ENCODE measurements at regions not wholly inside any gene's neighbourhood (a gene's known extent, or its start where the extent isn't known, plus 50 kb on each side); places are given as distances from the start of the nearest gene placed in this dataset.

DNA sequence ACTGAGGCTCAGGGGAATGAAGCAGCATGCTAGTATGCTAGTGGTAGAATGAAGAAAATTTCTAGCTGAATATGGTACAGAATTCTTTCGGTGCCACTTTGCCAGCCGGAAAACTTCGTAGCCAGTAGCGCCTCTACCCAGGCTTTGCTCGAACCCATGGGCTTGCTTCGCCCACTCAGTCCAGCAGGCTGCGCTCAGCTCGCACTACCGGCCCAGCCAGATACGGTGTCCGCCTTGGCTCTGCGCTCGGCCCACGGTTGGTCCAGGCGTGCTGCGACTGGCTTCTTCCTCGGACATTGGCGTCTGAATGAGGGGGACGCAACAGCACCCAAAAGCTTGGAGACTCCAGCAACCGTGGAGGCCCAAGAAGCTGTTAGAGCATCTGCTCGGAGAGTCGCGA, 372.5 kb upstream of the CDH8 start:
- no peak for DNase-seq (ENCODE audit: low read depth, low spot score)

DNA sequence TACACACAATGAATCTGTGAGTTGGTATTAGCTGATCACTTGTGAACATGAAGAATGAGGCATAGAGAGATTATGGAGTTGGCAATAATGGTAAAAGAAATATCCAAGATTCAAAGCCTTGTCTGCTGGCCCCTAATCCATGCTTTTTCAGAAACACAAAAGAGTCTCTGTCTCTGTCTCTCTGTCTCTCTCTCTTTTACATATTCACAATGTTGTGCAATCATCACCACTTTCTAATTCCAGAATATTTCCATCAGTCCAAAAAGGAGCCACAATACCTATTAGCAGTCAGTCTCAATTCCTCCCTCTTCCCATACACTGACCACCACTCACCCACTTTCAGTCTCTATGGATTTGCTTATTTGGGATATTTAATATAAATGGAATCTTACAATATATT, 370.1 kb upstream of the CDH8 start:
- DNase-seq (ENCODE audit: low read depth, low spot score) = no peak

DNA sequence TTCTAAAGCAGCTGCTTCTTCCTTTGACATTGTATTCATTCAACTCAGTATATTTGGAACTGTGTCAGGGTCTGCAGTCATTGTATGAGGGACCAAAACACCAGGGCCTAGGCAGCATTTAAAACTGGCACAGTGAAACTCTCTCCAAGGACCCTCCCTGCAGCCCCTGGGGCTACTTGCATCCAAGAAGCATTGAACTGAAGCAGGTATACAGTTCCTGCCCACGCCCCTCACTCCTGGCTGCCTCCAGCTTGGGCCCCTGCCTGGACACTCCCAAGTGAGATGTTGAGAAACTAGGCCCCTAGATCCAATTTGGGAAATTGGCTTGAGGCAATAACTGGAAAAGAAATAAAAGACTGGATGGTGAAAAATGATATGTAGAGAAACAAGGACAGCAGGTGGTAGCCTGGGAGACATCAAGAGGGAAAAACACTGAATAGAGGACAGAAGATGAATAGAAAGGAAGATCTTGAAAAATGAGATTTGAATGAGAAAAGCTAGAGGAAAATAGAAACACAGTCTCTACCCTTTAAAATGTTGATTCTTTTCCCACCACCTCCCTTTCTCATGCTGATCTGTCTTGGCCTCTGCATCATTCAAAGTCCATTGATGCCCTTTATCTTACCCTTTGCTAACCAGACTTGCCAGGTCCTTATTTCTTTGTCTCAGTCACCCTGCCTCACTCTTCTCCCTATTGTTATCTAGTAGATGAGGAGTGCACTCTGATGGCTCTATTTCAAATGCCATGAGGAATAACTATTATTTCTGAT, 368.8 kb upstream of the CDH8 start:
- no peak for DNase-seq (ENCODE audit: low read depth, low spot score)

DNA sequence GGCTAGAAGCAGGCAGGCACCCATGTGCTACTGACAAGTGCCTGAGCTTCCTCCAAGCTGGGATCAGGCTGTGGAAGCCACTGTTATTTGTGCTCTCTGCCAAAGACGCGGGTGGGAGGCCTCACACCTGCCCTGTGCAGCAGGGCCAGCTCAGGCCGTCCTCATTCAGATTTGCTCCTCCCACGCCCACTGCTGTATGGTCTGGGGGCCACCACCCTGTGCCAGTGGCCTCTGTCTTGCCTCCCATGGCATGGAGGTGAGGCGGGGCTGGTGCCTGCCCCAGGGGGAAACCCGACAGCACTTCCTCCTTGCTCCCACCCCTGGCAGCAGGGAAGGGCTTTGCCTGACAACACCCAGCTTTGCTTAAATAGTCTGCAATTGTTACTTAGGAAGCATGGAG, 356.5 kb upstream of the CDH8 start:
- no peak for DNase-seq (ENCODE audit: low read depth, low spot score)

DNA sequence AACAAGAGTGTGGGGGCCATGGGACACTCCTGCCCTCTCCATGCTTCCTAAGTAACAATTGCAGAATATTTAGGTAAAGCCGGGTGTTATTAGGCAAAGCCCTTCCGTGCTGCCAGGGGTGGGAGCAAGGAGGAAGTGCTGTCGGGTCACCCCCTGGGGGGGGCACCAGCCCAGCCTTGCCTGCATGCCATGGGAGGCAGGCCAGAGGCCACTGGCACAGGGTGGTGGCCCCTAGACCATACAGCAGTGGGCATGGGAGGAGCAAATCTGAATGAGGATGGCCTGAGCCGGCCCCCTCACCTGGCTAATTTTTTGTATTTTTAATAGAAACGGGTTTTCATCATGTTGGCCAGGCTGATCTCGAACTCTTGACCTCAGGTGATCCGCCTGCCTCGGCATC, 355.7 kb upstream of the CDH8 start:
- no peak for DNase-seq (ENCODE audit: low read depth, low spot score)

DNA sequence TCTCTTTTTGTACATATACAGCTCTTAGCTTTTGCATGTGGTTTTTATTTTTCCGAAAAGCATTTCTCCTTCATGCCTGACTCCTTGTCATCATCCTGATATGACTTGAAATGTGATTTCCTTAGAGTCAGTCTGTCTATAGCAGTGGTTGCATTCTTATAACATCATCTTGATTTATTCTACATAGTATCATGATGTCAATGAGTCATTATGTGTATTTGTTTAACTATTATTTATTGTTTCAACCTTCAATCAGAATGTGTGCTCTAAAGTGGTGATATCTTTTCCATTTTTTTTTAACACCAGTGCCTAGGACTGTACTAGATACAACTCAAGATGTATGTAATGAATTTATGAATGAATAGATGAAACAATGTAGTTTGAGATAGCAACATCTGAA, 354.9 kb upstream of the CDH8 start:
- DNase-seq (ENCODE audit: low read depth, low spot score) = no peak

DNA sequence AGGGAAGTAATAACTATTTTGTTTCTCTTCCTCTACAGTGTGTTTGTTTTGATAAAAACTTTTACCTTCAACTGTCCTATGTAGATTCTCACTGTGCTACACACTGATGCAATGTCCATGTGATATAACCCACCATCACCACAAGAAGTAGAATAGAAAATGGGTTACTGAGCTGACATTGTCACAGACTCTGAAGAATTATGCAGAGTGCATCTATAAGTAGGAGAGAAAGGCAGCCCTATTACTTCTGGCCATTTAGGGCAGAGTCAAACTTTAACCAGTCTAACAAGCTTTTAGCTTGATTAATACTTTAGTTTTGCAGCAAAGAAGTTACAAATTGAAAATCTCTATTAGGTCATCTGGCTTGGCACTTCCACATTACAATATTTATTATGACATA, 354.0 kb upstream of the CDH8 start:
- DNase-seq (ENCODE audit: low read depth, low spot score) = no peak

DNA sequence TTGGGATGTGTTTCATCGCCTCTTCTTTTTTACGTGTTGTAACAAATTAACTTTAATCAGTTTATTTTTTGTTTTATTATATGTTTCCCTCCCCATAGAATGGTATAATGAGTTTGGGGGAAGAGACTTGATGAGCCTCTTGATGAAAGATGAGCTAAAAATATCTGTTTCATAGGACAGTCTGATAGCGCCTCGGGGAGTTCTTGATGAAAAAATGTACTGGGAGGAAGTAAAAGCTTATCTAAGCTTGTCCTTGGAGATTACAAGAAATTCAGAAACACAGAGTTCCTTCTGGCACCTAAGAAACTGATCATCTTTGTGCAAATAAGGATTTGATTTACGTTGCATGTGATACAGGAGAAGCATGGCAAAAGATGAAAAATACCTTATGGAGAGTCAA, 350.2 kb upstream of the CDH8 start:
- no peak for DNase-seq (ENCODE audit: low read depth, low spot score)

DNA sequence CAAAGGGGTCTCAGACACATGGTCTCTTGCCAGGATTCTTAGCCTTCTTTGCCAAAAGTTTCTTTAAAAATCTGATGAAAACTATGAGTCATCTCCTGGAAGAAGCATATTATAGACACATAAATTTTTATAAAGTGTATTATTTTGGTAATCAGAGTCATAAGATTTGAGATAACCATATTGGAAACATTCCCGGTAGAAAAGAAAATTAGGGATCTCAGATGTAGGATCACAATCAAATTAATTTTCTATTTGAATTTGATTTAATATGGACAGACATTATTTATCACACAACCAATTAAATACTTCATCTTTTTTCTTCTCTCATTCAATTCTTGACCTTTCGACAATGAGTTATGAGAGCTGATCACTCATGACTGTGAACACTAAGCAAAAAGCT, 347.7 kb upstream of the CDH8 start:
- DNase-seq (ENCODE audit: low read depth, low spot score) = no peak

DNA sequence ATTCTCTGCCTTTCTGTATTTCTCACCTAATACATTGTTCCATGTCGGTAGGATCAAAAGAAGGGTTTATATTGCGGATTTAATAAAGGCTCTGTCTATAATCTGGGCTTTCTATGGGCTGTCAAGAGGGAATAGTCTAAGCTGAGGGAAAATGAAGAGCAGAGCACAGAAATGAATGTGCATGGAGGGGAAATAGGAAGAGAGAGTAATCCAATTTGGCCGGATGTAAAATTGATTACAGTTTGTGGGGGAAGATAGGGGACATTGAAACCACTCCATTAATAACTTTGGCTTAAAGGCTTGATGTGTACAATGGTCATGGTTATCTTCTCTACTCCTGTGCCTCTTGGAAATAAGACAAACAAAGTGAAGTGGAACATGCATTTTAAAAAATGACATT, 334.2 kb upstream of the CDH8 start:
- DNase-seq (ENCODE audit: low read depth, low spot score) = no peak

DNA sequence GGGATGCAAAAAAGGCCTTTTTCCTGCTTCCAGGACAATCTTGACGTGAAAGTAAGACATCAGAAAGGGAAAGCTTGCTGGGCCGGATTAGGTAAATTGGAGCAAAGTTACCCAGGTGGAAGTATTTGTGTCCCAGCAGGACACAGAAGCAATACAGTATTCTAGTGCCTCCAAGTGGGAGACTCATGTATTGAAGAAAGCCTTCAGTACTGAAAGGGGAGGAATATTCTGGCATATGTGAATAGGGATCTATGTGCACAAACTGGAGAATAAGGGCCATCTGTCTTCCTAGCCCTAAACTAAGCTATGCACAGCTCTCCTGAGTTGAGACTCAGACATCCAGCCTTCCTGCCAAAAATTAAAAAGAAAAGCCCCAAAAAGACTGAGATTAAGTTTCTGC, 327.3 kb upstream of the CDH8 start:
- DNase-seq (ENCODE audit: low read depth, low spot score) = no peak

DNA sequence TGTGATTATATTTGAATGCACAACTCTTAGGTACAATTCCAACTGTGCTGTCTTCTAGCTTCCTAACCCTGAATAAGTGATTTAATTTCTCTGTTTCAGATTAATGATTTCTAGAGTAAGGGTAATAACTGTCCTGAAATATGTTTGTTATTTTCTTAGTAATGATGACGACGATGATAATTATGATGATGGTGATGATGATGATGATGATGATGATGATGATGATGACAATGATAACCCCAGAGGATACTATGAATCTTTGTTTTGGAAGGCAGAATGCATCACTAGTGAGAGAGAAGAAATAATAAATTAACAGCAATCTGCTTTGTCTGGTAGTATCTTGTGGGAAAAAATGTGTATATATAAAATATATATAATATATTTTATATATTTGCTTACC, 317.1 kb upstream of the CDH8 start:
- DNase-seq (ENCODE audit: low read depth, low spot score) = no peak

DNA sequence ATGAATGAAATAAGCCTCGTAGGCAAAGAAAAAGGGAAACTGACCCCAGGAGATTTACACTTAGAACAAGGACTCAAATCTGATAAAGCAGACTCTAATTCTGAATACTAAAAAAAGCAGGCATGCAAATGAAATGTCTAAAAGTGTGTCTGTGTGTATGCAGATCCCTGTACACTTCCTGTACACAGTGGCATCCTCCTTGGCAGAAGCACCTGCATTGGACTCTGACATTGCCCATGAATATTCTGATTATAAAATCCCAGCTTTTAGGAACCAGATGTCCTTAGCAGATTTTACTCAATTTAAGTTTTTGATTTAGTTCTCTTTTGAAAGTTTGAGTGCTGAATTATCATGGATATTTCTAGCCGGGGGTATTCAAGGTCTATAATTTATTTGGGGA, 306.0 kb upstream of the CDH8 start:
- DNase-seq (ENCODE audit: low read depth, low spot score) = no peak

DNA sequence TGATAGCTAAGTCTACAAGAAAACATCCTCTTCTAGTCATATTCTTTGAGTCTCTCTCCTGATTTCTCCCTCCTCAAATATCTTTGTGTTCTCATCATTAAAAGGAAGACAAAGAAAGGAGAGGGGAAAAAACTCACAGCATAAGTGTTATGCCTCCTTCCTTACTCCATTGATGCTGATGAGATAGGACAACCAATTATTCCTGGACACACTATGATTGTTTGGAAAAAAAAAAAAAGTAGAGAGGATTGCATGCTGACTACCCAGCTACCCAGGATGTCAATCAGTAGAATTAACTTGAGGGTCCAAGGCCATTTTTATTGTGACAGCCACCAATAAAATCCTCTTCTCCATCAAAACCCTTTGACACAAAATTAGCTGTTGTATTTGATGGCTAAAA, 299.1 kb upstream of the CDH8 start:
- DNase-seq (ENCODE audit: low read depth, low spot score) = no peak

DNA sequence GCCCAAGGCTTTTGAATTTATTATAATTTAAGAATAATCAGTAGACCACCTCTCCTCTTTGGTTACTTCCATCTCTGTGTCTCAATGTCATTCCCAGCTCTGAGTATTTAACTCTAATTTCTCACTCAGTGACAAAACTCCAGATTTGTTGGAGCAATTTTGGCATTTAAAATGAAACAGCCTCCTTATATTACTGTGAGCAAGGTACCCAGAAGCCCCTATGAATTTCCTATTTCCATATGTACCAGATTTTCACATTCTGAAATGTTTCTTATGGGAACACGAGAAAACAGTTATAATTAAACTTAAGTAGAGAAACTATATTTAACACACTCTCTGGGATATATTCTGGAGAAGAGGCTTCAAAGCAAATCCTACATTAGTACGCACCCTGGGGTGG, 285.4 kb upstream of the CDH8 start:
- DNase-seq (ENCODE audit: low read depth, low spot score) = no peak

DNA sequence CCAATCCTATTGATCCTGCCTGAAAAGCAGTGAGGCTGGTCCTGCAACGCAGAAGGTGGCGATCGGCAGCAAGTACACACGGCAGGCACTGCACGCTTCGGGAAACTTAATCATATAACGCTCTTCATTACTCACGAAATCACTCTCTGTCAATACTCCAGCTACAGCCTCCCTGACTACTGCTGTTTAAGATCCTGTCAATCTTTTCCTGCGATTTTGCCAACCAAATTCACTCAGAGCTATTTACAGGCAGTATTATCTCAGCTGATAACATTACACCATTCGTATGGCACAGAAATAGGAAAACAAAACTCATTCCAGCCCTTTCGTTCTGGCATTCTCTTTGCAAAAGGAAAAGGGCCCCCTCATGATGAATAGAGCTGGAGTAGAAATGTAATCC, 262.4 kb upstream of the CDH8 start:
- DNase-seq (ENCODE audit: low read depth, low spot score) = no peak

DNA sequence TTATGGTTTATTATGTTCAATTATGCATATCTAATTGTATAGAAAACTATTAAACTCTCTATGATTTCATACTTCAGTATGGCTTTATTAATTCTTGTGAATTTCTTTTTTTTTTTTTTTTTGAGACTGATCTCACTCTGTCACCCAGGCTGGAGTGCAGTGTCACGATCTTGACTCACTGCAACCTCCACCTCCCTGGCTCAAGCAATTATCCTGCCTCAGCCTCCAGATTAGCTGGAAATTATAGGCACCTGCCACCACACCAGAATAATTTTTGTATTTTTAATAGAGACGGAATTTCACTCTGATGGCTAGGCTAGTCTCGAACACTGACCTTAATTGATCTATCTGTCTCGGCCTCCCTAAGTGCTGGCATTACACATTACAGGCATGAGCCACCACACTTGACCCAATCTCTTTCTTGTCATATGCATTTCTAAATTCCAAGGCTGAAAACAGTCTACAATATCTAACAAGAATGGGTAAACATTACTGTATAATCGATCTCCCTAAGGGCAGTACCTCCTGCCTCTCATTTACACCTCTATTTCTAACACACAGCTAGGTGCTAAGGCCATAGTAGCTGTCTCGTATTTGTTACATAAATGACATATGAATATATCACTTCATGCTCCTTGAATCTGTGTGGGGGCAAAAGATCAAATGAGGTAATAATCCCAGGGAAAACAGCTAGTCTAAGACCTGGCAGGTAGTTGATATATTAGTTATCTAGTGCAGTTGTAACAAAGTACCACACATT, 258.2 kb upstream of the CDH8 start:
- no peak for DNase-seq (ENCODE audit: low read depth, low spot score)

DNA sequence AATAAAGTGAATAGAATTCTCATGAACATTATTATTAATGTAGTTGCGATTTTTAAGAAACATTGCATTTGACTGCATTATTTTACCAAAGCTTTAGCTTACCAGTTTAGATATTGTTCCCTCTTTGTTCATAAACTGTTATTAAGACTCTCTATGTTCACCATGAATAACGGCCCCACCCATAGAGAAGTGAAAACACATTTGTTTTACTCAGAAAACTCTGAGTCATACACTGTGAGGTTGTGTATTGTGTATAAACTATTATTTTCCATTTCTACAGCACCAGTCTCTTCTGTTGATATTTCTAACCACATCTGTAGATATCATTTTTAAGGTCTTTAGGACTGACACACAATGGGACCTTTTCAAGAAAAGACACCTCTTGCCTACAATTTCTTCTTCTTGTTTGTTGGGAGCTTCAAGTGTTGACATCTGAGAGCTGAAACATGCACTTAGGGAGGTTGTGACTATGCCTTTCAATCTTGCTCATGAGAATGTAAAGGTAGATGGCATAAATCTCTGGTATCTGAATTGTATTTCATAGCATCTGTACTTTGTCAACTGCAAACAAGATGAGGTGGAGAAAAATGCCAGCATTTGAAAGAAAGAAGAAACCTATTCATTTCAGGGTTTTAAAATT, 252.9 kb upstream of the CDH8 start:
- DNase-seq (ENCODE audit: low read depth, low spot score) = no peak

DNA sequence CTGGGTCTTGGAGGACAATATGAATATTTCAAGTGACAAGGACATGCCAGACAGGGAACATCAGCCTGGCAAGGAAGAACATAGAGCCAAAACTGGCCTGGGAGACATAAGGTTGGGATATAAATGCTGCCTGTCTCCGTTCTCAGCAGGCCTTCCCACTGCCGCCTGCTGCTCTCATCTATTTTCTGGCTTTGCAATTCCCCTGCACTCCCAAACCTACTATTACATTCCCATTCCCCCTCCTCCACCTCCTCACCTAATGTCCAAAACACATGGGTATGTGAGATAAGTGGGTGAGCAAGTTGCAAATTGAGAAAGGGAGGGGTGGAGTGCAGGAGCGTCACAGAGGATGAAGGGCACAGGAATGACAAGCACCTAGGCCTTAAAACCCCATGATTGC, 244.3 kb upstream of the CDH8 start:
- no peak for DNase-seq (ENCODE audit: low read depth, low spot score)

DNA sequence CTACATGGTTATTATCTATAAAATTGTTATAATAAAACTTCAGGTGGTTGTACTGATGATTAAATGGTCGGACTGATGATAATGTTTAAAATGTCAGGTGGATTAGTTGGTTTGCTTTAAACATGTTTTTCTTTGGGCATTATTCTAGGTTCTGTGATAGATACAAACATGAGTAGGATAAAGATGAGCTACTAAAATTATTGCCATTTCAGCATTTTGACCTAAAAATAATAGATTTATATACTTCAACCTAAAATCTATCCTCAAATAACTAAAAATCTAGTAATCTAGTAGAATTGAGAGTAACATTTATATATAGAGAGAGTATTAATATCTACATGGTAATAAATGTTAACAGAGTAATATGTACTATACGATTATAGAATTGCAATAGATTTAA, 241.7 kb upstream of the CDH8 start:
- no peak for DNase-seq (ENCODE audit: low read depth, low spot score)

DNA sequence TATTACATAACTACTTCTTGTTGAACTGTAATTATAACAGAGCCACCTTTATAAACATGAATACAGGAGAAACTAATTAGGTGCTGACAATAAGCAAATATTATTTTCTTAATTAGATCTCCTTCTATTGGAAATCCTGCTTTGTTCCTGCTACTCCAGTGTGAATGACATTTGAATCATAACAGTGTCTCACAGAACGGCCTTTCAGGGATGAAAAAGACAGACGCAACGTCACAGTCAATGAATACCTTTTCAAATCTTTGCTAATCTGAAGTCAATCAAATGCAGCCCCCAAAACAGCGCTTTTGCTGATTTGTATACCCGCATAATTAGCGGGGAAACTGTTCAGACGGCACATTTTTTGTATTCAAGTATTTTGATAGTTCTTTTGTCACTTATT, 240.4 kb upstream of the CDH8 start:
- no peak for DNase-seq (ENCODE audit: low read depth, low spot score)

DNA sequence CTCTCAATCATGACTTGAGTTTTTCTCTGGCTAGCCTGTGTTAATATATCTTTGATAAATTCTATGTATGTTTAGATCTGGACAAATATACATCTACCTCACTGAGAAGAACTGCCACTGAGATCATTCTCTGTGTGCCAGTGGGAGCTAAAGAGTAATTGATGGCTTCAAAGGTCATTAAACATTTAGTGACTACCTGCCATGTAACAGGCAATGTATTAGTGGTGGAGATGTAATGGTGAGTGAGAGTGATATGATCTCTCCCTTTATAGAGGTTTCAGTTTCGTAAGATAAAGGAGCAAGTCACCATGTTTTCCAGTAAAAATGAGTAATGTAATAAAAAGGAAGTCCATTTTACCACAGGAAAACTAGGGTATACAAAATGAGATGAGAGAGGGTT, 235.8 kb upstream of the CDH8 start:
- no peak for DNase-seq (ENCODE audit: low read depth, low spot score)

DNA sequence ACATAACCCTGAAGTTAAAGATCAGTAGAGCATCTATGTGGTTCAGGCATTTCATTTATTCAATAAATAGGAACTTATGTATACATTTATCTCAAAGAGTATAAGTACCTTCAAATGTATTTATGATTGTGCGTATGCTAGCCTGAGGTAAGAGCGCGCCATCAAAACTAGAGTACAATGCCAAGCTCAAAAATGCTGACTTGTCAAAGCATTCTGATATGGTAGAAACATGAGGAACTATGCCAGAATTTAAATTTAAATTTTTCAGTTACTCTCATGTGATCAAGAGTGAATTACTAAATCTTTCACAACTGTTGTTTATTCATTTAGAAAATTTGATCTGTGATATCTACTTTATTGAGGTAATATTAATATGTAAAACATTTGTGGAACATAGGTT, 225.5 kb upstream of the CDH8 start:
- DNase-seq (ENCODE audit: low read depth, low spot score) = no peak

Measured in brain pericyte (primary cell).